ENCODE measurements at regions not wholly inside any gene's neighbourhood (a gene's known extent, or its start where the extent isn't known, plus 50 kb on each side); places are given as distances from the start of the nearest gene placed in this dataset.

- TF ChIP-seq CTCF (IDR thresholded peaks at IDR 0.05; ENCODE audit: low read depth, low read length) = no peak
- POLR2A ChIA-PET = no interaction called here
- Histone ChIP-seq H3K9me3 (ENCODE audit: control insufficient read depth, insufficient read depth, low read length) (no peaks in the 10 kb centered on the region), H3K27ac (ENCODE audit: low read depth, low read length) (no peak overlapping the region), H3K27me3 (ENCODE audit: control insufficient read depth, insufficient read depth, low read length) (peaks cover 2% of the 10 kb centered on the region), H3K4me3 (ENCODE audit: low read depth, low read length) (no peak overlapping the region)
- CTCF ChIA-PET = no interaction called here
- DNase-seq (ENCODE audit: low read depth, low spot score) = no peak
Observed at GRCh38 chr12:4003576-4003975, 130.4 kb upstream of the PARP11 start.

- Histone ChIP-seq H3K27me3 (ENCODE audit: control insufficient read depth, insufficient read depth, low read length) (peaks cover 2% of the 10 kb centered on the region), H3K4me3 (ENCODE audit: low read depth, low read length) (no peak overlapping the region), H3K27ac (ENCODE audit: low read depth, low read length) (no peak overlapping the region), H3K9me3 (ENCODE audit: control insufficient read depth, insufficient read depth, low read length) (no peaks in the 10 kb centered on the region)
- CTCF ChIA-PET = no interaction called here
- no peak for TF ChIP-seq CTCF (IDR thresholded peaks at IDR 0.05; ENCODE audit: low read depth, low read length)
- POLR2A ChIA-PET = no interaction called here
- no peak for DNase-seq (ENCODE audit: low read depth, low spot score)
Observed at GRCh38 chr12:4002601-4003000, 129.4 kb upstream of the PARP11 start.

GRCh38 chr12:4001841-4002240 is 128.6 kb upstream of the PARP11 start:
- ChIA-PET CTCF (interaction anchor here (1.2 to 12.6 kb wide), 3 partner anchors 10 to 275 kb away, joined by 3 to 170 read pairs (median 14); no protein-coding TSS in a partner anchor), POLR2A (no interaction called here)
- H3K9me3 ChIP-seq (ENCODE audit: control insufficient read depth, insufficient read depth, low read length) = no peaks in the 10 kb centered on the region
- H3K27ac ChIP-seq (ENCODE audit: low read depth, low read length) = no peak overlapping the region
- no peak overlapping the region for H3K4me3 ChIP-seq (ENCODE audit: low read depth, low read length)
- no peak for DNase-seq (ENCODE audit: low read depth, low spot score)
- TF ChIP-seq CTCF (IDR thresholded peaks at IDR 0.05; ENCODE audit: low read depth, low read length) = no peak
- H3K27me3 ChIP-seq (ENCODE audit: control insufficient read depth, insufficient read depth, low read length) = peaks cover 2% of the 10 kb centered on the region

- ChIA-PET CTCF (interaction anchor here (1.1 to 12.6 kb wide), 4 partner anchors 9 to 276 kb away, joined by 3 to 170 read pairs (median 10); no protein-coding TSS in a partner anchor), POLR2A (no interaction called here)
- H3K27ac ChIP-seq (ENCODE audit: low read depth, low read length) = no peak overlapping the region
- no peak for DNase-seq (ENCODE audit: low read depth, low spot score)
- peaks cover 6% of the 10 kb centered on the region for H3K27me3 ChIP-seq (ENCODE audit: control insufficient read depth, insufficient read depth, low read length)
- no peak for TF ChIP-seq CTCF (IDR thresholded peaks at IDR 0.05; ENCODE audit: low read depth, low read length)
- H3K4me3 ChIP-seq (ENCODE audit: low read depth, low read length) = no peak overlapping the region
- no peaks in the 10 kb centered on the region for H3K9me3 ChIP-seq (ENCODE audit: control insufficient read depth, insufficient read depth, low read length)
Observed at GRCh38 chr12:4001031-4001430, 127.8 kb upstream of the PARP11 start.

- ChIA-PET CTCF (interaction anchor here (1.1 to 12.6 kb wide), 4 partner anchors 38 to 278 kb away, joined by 5 to 170 read pairs (median 24); no protein-coding TSS in a partner anchor), POLR2A (interaction anchor here (0.6 kb wide), 1 partner anchor 33 kb away, joined by 10 read pairs; no protein-coding TSS in a partner anchor)
- Histone ChIP-seq H3K27me3 (ENCODE audit: control insufficient read depth, insufficient read depth, low read length) (peaks cover 6% of the 10 kb centered on the region), H3K9me3 (ENCODE audit: control insufficient read depth, insufficient read depth, low read length) (no peaks in the 10 kb centered on the region), H3K4me3 (ENCODE audit: low read depth, low read length) (no peak overlapping the region), H3K27ac (ENCODE audit: low read depth, low read length) (no peak overlapping the region)
- no peak for DNase-seq (ENCODE audit: low read depth, low spot score)
- no peak for TF ChIP-seq CTCF (IDR thresholded peaks at IDR 0.05; ENCODE audit: low read depth, low read length)
Observed at GRCh38 chr12:3999904-4000303, 126.7 kb upstream of the PARP11 start.

Data from AG04450 (cell line).